Activated CD4-positive, alpha-beta memory T cell treated with anti-CD3 and anti-CD28 coated beads, Interleukin-2, amount 10 ng/mL, durations not matched to agents 7 days and 5 days (primary cell): ENCODE measurements at regions not wholly inside any gene's neighbourhood (a gene's known extent, or its start where the extent isn't known, plus 50 kb on each side); places are given as distances from the start of the nearest gene placed in this dataset.
"Not testable (repeated sequence)": the region's sequence is repeated elsewhere in the genome, so short reads cannot be mapped to it uniquely, and the experiment has no call there.

Experiments used
- CTCF ChIA-PET: fragments of 350-600 bp; sonication (Branson Sonifier 250); formaldehyde crosslinking; loops from one replicate; lab custom pipeline; 2021; ENCODE audit warnings: antibody characterized with exemption, inconsistent platforms; lab: Charles Lee
- POLR2A ChIA-PET: fragments of 350-600 bp; sonication (Branson Sonifier 250); formaldehyde crosslinking; loops from one replicate; lab custom pipeline; 2021; ENCODE audit warnings: antibody characterized with exemption; lab: Charles Lee
- DNase-seq: peaks from one replicate; pipeline ENCODE4 v3.0.0-alpha.2; 2020
- H3K27ac Mint-ChIP-seq: one replicate; pipeline ENCODE4 v1.8.0; 2021; ENCODE audit warnings: mild to moderate bottlenecking, mixed read lengths
- H3K27me3 Mint-ChIP-seq: one replicate; pipeline ENCODE4 v1.8.0; 2021; ENCODE audit warnings: mixed read lengths
- H3K36me3 Mint-ChIP-seq: one replicate; pipeline ENCODE4 v1.8.0; 2021; ENCODE audit warnings: low read depth, mixed read lengths
- H3K4me1 Mint-ChIP-seq: one replicate; pipeline ENCODE4 v1.8.0; 2021; ENCODE audit warnings: mixed read lengths
- H3K4me3 Mint-ChIP-seq: one replicate; pipeline ENCODE4 v1.8.0; 2021; ENCODE audit warnings: mild to moderate bottlenecking, mixed read lengths
- H3K9me3 Mint-ChIP-seq: one replicate; pipeline ENCODE4 v1.8.0; 2021; ENCODE audit warnings: mixed read lengths

DNA sequence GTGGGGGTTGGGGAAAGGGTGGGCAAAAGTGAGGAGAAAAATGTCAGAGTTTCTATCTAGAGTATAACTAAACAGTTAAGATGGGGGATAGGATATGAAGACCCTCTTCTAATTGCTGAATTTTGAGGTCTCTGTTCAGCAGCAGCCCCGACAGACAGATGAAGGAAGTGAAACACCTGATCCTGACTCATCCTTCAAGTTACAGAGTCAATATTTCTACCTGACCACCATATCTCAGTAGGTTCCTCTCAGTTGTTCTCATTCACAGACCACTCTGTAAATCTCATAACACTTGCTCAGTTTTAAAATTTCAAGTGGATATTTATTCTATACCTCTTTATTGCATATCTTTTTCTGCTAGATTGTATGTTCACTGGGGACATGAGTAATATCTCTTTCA is 69.5 kb downstream of the CCDC54 start:
- H3K4me1 Mint-ChIP-seq, result no peaks in the 10 kb centered on the region
- H3K27me3 Mint-ChIP-seq, result no peaks in the 10 kb centered on the region
- H3K27ac Mint-ChIP-seq, result no peak overlapping the region
- DNase-seq, result no peak
- POLR2A ChIA-PET, result no interaction called here
- H3K36me3 Mint-ChIP-seq, result no peaks in the 10 kb centered on the region
- H3K4me3 Mint-ChIP-seq, result no peak overlapping the region
- no peaks in the 10 kb centered on the region for H3K9me3 Mint-ChIP-seq
- CTCF ChIA-PET, result no interaction called here

DNA sequence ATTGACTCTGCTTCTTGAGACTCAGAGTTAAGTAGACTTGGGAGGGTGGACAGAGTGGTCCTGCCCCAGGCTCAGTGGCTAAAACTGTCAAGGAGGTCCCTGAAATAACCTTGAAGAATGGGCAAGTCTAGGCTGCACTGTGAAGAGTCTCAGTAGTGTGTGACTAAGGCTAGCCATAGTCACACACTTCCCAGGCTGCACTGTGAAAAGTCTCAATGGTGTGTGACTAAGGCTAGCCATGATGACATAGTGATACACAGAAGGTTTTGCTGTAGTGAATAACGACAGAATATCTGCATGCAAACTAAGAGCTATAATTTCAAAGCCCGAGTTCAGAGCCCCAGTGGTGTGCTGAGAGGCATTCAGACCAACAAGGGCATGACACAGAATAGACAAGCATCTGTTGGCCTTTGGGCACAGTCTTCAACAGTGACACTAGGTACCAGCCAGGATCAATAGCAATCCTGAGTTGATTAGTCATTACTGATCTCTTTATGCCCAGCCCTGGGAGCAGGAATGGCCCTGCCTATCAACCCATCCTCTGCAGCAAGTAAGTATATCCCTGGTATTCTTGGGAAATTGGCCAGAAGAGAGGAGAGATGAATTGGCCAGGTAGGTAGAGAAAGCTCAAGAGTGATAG is 72.4 kb upstream of the BBX start:
- CTCF ChIA-PET, result no interaction called here
- no peak overlapping the region for H3K4me3 Mint-ChIP-seq
- H3K9me3 Mint-ChIP-seq, result no peaks in the 10 kb centered on the region
- no peaks in the 10 kb centered on the region for H3K36me3 Mint-ChIP-seq
- no peak for DNase-seq
- POLR2A ChIA-PET, result no interaction called here
- no peaks in the 10 kb centered on the region for H3K27me3 Mint-ChIP-seq
- no peaks in the 10 kb centered on the region for H3K4me1 Mint-ChIP-seq
- H3K27ac Mint-ChIP-seq, result no peak overlapping the region

DNA sequence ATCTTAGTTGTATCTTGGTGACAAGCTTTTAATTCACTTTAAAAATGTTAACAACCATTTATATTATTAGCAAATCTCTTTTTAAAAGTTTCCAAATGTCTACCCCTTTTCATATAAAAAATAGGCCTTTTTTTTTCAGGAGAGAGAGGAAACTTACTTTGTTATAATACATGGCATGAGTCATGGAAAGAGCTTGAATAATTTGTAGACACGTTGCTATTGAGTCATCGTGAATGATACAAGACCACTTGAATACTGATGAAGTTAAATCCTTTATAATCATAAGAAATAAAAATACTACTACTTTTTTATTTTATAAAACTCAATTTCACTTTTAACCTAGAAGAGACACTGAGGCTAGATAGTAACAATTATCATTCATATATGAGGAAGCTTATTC is 70.3 kb upstream of the BBX start:
- Mint-ChIP-seq H3K9me3 (no peaks in the 10 kb centered on the region), H3K27ac (no peak overlapping the region), H3K36me3 (no peaks in the 10 kb centered on the region), H3K4me1 (no peaks in the 10 kb centered on the region), H3K4me3 (no peak overlapping the region), H3K27me3 (no peaks in the 10 kb centered on the region)
- no peak for DNase-seq
- CTCF ChIA-PET, result interaction anchor here (1.3 to 1.7 kb wide), 2 partner anchors 22 to 31 kb away, joined by 4 to 8 read pairs; no protein-coding TSS in a partner anchor
- POLR2A ChIA-PET, result no interaction called here

DNA sequence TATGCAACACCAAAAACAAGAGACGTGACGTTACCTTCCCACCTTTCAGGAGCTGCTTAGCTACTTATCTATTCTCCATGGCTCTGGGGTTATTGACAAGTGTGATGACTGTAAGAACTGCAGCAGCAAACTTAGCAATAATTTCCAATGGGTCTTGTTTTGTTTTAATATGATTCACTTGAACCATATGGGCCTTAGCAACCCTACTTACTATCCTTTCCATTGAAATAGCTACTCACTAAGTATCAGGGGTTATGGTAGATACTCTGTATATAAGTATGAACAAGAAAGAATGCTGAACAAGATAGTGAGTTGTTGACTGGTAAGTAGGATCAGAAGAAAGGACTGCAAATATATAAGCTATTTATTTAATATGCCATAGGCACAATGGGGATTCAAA is 69.3 kb upstream of the BBX start:
- no peaks in the 10 kb centered on the region for H3K36me3 Mint-ChIP-seq
- no peaks in the 10 kb centered on the region for H3K4me1 Mint-ChIP-seq
- H3K4me3 Mint-ChIP-seq, result no peak overlapping the region
- H3K27ac Mint-ChIP-seq, result no peak overlapping the region
- no peaks in the 10 kb centered on the region for H3K9me3 Mint-ChIP-seq
- ChIA-PET POLR2A (no interaction called here), CTCF (interaction anchor here (1.3 to 1.7 kb wide), 2 partner anchors 23 to 32 kb away, joined by 4 to 8 read pairs; no protein-coding TSS in a partner anchor)
- H3K27me3 Mint-ChIP-seq, result no peaks in the 10 kb centered on the region
- DNase-seq, result no peak

DNA sequence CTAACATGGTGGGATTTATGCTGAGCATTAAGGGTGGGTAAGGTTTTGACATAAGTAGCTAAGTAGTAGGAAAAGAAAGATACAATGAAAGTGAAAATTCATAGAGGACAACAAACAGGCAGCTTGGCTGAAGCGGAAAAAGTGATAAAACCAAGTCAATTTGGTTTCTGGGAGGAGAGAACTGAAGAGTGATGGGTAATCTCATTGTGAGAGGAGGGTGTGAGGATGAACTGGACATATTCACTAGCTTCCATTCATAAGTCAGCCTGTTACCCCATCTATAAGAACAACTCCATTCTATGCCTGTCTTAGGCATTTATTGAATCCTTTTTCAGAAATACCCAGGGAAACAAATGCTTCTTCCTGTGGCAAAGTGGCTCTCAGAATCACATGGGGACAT is 67.1 kb upstream of the BBX start:
- H3K4me1 Mint-ChIP-seq, result no peaks in the 10 kb centered on the region
- DNase-seq, result no peak
- POLR2A ChIA-PET, result no interaction called here
- CTCF ChIA-PET, result interaction anchor here (0.8 to 1.6 kb wide), 2 partner anchors 21 to 50 kb away, joined by 3 read pairs; no protein-coding TSS in a partner anchor
- no peak overlapping the region for H3K27ac Mint-ChIP-seq
- H3K27me3 Mint-ChIP-seq, result no peaks in the 10 kb centered on the region
- H3K9me3 Mint-ChIP-seq, result no peaks in the 10 kb centered on the region
- no peak overlapping the region for H3K4me3 Mint-ChIP-seq
- no peaks in the 10 kb centered on the region for H3K36me3 Mint-ChIP-seq

DNA sequence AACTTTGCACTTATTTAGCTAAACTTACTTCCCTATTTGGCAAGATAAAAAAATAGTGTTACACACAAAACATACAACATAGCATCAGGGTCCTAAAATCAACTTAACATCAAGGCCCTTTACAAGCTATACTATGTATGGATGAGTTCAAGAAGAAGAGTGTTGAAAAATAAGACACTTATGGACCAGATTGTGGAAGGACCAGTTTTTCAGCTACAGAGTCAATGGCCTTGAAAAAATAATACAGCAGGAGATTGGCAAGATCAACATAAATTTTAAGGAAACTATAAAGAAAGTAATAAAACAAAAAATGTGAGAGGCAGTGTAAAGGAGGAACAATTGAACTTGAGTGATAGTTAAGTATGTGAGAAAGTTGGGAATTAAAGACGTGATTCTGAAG is 66.3 kb upstream of the BBX start:
- ChIA-PET CTCF (interaction anchor here (0.8 kb wide), 2 partner anchors 22 to 35 kb away, joined by 3 read pairs; no protein-coding TSS in a partner anchor), POLR2A (no interaction called here)
- no peak for DNase-seq
- no peaks in the 10 kb centered on the region for H3K36me3 Mint-ChIP-seq
- no peaks in the 10 kb centered on the region for H3K4me1 Mint-ChIP-seq
- H3K27me3 Mint-ChIP-seq, result no peaks in the 10 kb centered on the region
- no peak overlapping the region for H3K4me3 Mint-ChIP-seq
- H3K9me3 Mint-ChIP-seq, result no peaks in the 10 kb centered on the region
- no peak overlapping the region for H3K27ac Mint-ChIP-seq

DNA sequence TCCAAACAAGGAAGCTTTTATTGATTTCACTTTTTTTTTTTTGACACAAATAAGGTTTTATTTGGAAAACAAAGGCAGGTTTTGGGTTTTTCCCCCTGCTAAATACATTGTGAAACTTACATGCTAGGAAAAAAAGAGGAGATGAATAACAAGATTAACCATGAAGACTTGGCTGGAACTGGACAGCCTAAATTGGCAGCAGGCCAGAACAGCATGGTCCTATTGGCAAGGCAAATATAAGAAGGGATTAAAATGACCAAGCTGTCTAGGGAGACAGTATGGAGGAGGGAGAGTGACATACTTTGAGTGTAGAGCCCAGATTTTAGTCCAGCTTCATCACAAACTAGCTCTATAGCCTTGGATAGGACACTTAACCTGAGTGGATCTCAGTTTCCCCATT is 63.9 kb upstream of the BBX start:
- DNase-seq, result no peak
- POLR2A ChIA-PET, result no interaction called here
- no peak overlapping the region for H3K4me3 Mint-ChIP-seq
- no peaks in the 10 kb centered on the region for H3K9me3 Mint-ChIP-seq
- H3K36me3 Mint-ChIP-seq, result no peaks in the 10 kb centered on the region
- no peaks in the 10 kb centered on the region for H3K4me1 Mint-ChIP-seq
- no peak overlapping the region for H3K27ac Mint-ChIP-seq
- no peaks in the 10 kb centered on the region for H3K27me3 Mint-ChIP-seq
- CTCF ChIA-PET, result no interaction called here

DNA sequence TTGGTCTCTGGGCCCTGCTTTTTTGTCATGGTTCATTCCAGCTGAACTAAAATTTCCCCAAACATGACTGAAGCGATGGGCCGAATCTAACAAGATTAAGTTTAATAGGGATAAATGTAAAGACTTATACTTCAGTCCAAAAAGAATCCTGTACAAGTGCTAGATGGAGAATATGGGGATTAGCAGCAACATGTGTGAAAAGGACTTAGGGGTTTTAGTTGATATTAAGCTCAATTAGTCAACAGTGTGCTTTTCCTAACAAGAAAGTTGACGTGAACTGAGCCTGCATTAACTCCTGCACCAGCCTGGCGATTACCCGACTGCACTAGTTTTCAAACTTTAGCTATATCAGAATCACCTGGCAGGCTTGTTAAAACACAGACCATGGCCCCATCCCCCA is 61.0 kb upstream of the BBX start:
- H3K4me3 Mint-ChIP-seq, result no peak overlapping the region
- H3K36me3 Mint-ChIP-seq, result no peaks in the 10 kb centered on the region
- no peaks in the 10 kb centered on the region for H3K9me3 Mint-ChIP-seq
- ChIA-PET CTCF (interaction anchor here (1.2 kb wide), 1 partner anchor 41 kb away, joined by 3 read pairs; no protein-coding TSS in a partner anchor), POLR2A (no interaction called here)
- no peak overlapping the region for H3K27ac Mint-ChIP-seq
- H3K4me1 Mint-ChIP-seq, result peaks cover 6% of the 10 kb centered on the region
- DNase-seq, result no peak
- no peaks in the 10 kb centered on the region for H3K27me3 Mint-ChIP-seq

DNA sequence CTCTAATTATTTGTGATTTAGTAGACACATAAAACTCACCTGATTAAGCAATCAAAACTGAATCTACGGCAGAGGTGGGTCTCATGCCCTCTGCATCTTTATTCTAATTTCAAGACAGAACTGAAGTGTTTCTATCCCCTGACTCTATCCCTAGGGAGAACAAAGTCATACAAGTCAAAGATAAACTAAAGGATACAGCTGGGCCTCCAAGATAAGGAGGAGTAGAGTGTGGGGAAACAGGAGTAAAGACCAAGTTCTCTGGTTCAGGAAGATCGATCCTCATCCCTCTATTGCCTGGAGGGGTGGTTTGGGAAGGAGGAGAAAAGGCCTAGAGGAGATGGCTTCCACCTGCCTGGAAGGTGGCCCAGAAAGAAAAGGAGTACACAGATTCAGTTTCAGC is 58.7 kb upstream of the BBX start:
- no peaks in the 10 kb centered on the region for H3K27me3 Mint-ChIP-seq
- no peaks in the 10 kb centered on the region for H3K36me3 Mint-ChIP-seq
- H3K9me3 Mint-ChIP-seq, result no peaks in the 10 kb centered on the region
- ChIA-PET CTCF (no interaction called here), POLR2A (no interaction called here)
- no peak for DNase-seq
- H3K4me1 Mint-ChIP-seq, result peaks cover 6% of the 10 kb centered on the region
- H3K27ac Mint-ChIP-seq, result no peak overlapping the region
- H3K4me3 Mint-ChIP-seq, result no peak overlapping the region

DNA sequence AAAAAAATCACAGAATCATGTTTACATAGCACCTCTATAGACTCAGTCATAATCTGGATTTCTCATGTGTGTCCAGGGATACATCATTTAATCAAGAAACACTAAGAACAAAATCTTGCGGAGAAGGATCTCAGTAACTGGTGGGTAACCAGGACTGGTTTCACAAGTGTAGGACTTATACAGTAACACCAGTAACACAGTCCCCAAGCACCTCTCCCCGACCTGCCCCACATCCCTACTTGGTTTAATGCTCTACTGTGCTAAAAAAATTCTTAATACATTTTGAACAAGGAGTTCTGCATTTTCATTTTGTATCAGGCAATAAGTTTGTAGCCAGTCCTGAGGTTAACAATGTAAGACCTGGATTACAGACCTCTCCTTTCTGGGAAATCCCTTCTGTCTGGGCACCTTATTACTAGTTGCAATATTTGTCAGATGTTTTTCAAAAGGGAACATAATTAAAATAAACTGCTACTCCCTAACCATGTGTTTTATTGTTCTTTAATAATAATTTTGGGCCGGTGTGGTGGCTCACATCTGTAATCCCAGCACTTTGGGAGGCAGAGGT is 57.6 kb upstream of the BBX start:
- no peaks in the 10 kb centered on the region for H3K36me3 Mint-ChIP-seq
- H3K4me3 Mint-ChIP-seq, result no peak overlapping the region
- POLR2A ChIA-PET, result no interaction called here
- no peak for DNase-seq
- CTCF ChIA-PET, result no interaction called here
- H3K9me3 Mint-ChIP-seq, result no peaks in the 10 kb centered on the region
- H3K27me3 Mint-ChIP-seq, result no peaks in the 10 kb centered on the region
- H3K27ac Mint-ChIP-seq, result no peak overlapping the region
- H3K4me1 Mint-ChIP-seq, result peaks cover 6% of the 10 kb centered on the region

DNA sequence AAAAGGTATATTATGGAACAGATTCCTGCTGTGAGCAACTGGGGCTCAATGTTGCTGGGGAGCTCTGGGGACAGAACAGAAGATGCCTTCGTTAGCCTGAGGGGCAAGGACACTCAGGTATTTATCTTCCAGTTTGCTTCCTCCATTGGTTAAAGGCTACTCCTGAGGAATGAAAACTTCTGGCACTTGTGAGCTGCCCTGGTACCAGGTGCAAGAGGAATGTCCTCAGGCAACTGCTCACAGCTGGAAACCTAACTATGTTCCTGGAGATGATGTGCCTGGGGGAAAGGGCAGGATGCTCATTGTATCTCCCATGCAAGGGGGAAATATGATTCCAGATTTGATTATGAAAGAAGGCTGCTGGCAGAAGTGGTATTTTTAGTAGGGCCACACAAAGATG is 54.0 kb upstream of the BBX start:
- POLR2A ChIA-PET, result no interaction called here
- CTCF ChIA-PET, result no interaction called here
- no peaks in the 10 kb centered on the region for H3K36me3 Mint-ChIP-seq
- H3K4me1 Mint-ChIP-seq, result peaks cover 6% of the 10 kb centered on the region
- H3K27ac Mint-ChIP-seq, result no peak overlapping the region
- H3K9me3 Mint-ChIP-seq, result no peaks in the 10 kb centered on the region
- no peak overlapping the region for H3K4me3 Mint-ChIP-seq
- DNase-seq, result no peak
- H3K27me3 Mint-ChIP-seq, result peaks cover 16% of the 10 kb centered on the region

DNA sequence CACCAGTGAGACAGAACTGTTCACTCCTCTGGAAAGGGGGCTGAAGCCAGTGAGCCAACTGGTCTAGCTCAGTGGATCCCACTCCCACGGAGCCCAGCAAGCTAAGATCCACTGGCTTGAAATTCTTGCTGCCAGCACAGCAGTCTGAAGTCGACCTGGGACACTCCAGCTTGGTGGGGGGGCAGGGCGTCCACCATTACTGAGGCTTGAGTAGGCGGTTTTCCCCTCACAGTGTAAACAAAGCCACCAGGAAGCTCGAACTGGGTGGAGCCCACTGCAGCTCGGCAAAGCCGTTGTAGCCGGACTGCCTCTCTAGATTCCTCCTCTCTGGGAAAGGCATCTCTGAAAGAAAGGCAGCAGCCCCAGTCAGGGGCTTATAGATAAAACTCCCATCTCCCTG is 52.3 kb upstream of the BBX start:
- peaks cover 25% of the 10 kb centered on the region for H3K27me3 Mint-ChIP-seq
- H3K9me3 Mint-ChIP-seq, H3K27ac Mint-ChIP-seq, DNase-seq, CTCF ChIA-PET, H3K4me3 Mint-ChIP-seq, POLR2A ChIA-PET, H3K4me1 Mint-ChIP-seq, H3K36me3 Mint-ChIP-seq: not testable (repeated sequence)
